ENCODE measurements at regions not wholly inside any gene's neighbourhood (a gene's known extent, or its start where the extent isn't known, plus 50 kb on each side); places are given as distances from the start of the nearest gene placed in this dataset.
"Not testable (repeated sequence)": the region's sequence is repeated elsewhere in the genome, so short reads cannot be mapped to it uniquely, and the experiment has no call there.

DNA sequence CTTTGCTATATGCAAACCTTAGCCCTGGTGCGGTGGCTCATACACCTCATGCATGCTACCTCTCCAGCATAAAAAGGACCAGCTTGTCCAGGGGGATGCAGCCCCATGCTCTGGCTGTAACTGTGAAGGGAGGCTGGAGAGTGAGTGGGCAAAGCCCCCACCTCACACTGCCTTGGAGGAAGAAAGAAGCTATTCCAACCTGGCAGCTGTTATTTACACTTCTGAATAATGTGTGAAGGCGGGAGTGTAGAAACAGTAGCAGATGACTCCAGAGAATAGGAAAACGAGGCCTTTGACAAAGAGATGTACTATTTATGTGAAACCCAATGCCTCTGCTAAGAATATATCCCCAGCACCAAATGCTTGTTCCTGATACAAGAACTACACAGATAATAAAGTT, 80.7 kb downstream of the MINAR1 start:
- TF ChIP-seq CTCF (IDR thresholded peaks at IDR 0.05 in 8 of 11, conservative IDR thresholded peaks at IDR 0.05 in 3 of 11); POLR2A (IDR thresholded peaks at IDR 0.05): not testable (repeated sequence)
